SKM-1 treated with dmso at 0.1 percent for 144 hours (cell line): ENCODE measurements at regions not wholly inside any gene's neighbourhood (a gene's known extent, or its start where the extent isn't known, plus 50 kb on each side); places are given as distances from the start of the nearest gene placed in this dataset.

Experiments used
- DNase-seq: peaks from one replicate; lab custom pipeline; 2025; ENCODE audit not compliant: unreplicated experiment; lab: John Stamatoyannopoulos, UW

DNA sequence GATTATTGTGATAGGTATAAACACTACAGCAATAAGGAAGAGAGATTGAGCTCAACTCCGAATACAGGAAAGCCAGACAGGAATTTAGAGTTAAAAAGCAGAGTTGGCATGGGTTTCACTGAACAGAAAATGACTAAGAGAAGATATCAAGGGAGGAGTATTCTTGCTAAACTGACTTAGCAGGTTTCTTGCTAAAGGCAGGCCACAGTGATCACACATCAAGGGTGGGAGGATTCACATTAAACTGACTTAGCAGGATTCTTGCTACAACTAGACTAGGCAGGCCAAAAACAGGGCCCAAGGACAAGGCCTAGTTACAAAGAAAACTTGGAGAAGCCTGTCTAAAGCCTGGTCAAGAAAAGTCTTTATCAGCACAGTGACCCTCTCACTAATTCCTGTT, 195.1 kb downstream of the MAGEB5 start:
- DNase-seq, result no peak

DNA sequence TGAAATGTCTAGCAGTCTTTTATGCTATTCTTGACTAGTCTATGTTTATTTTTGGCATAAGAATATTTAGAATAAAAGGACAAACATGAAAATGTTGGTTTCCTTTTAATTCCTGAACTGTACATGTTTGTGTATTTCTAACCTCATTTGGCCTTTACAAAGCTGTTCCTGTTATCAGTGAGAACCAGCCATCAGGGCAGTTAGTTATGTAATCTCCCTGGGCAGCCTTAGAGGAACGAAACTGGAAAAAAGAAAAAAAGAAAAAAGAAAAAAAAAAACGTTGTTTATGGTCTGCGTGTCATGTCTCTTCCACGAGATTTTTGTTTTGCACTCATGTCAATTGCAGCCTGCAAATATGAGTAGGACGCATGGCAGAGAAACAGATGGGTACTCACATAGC, 193.7 kb downstream of the MAGEB5 start:
- DNase-seq, result no peak

DNA sequence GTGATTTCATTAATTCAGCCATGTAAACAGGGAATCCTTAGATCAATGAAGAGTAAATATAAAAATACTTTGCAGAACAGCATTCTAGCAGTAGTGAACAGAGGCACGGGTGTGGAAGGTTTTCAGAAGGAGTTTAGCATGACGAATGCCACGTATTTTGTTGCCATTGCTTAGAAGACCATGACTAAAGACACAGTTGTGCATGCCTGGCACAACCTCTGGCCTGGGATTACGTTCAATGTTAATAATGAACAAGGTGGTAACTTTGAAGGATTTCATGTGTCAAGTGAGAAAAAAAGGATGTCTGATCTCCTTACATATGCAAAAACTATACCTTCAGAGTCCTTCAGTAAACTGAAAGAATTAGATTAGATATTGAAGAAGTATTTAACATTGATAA, 171.9 kb downstream of the MAGEB5 start:
- DNase-seq, result no peak

DNA sequence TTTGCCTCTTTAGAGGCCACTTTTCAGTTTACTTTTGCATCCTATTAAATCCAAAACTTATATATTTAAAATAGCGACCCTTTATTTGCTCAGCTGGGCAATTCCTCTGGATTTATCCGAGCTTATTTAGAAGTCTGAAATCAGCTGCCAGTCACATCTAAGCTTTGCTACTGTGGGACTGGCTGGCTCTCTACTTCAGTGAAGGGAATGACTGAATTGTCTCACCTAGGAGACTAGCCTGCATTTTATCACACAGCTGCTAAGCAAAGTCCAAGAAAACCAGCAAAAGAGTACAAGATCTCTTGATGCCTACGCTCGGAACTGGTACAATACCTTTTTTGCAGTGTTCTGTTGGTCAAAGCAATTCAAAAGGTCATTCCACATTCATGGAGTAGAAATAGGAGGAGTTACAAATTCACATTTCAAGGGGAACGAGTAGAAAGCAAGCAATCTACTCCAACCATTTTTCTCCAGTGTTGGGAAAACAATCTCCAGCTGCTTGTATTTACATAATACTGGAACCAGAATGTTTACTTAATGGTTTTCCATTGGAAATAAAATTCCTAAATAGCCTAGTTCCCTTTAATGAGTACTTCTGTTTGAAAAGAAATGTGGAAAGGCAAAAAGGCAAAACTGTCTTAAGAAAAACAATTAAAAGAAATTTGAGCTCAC, 160.2 kb downstream of the MAGEB5 start:
- no peak for DNase-seq

DNA sequence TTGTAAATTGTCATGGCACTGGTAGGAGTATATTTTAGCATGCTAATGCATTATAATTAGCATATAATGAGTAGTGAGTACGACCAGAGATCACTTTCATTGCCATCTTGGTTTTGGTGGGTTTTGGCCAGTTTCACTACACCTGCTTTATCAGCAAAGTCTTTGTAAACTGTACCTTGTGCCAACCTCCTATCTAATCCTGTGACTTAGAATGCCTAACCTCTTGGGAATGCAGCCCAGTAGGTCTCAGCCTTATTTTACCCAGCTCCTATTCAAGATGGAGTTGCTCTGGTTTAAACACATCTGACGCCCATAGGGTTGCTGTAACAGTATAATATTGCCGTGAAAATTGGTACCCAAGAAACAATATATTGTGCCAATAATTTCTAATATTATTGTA, 159.4 kb downstream of the MAGEB5 start:
- no peak for DNase-seq

DNA sequence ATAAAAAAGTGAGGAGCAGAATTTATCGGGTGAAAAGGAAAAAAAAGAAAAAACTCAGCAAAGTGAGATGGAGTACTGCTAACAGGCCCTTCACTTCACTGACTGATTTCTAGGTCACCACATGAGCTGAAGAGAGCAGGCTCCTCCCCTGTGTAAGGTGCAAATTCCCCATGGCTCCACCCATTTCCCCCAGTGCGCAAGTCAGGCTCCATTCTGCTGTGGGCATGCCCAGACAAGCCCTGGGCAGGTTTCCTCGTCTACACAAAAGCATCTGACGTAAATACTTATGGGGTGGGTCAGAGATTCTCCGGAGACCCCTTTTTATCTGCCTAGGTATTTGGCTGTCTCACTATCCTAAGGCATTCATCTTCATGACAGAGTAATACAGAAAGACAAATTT, 157.9 kb downstream of the MAGEB5 start:
- DNase-seq, result no peak

DNA sequence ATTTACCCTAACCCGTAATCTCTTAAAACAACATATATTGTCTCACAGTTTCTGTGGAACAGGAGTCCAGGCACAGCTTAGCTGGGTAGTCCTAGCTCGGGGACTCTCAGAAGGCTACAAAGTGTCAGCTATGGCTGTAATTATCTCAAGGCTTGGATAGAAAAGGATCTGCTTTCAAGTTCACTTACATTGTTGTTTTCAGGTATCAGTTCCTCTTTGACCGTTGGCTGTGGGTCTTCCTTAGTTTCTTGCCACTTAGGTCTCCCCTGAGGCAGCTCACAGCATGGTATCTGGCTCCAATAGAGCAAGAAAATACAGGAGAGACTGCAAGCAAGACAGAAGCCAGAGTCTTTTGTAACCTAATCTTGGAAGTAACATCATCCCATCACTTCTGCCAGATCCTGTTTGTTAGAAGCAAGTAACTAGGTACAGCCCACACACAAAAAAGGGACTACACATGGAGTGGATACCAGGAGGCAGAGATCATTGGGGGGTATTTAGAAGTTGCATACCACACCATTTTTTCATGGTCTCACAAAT, 137.0 kb downstream of the MAGEB5 start:
- DNase-seq, result no peak

DNA sequence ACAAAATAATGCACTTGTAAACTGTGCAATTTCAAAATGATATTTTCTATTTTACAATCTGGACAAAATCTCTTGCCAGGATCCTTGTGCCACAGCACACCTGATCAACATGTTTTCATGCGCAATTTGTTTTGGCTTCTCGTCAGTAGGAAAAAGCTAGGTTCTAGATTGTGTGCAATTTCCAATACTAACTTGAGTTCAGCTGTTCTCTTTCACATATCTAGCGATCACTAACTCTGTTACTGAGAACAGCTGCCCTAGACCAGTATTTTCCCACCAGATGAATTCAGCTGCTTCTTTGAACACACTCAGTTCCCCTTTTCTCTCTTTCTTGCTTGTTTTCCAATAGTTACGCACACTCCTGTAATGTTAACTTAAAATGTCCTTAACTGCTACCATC, 131.2 kb downstream of the MAGEB5 start:
- DNase-seq, result no peak

DNA sequence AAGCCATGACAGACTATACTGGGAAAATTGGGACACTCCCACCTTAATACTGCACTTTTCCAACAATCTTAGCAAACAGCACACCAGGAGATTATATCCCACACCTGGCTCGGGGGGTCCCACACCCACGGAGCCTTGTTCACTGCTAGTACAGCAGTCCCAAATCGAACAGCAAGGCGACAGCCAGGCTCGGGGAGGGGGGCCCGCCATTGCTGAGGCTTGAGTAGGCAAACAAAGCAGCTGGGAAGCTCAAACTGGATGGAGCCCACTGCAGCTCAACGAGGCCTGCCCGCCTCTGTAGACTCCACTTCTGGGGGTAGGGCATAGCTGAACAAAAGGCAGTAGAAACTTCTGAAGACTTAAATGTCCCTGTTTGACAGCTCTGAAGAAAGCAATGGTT, 118.3 kb downstream of the MAGEB5 start:
- no peak for DNase-seq

DNA sequence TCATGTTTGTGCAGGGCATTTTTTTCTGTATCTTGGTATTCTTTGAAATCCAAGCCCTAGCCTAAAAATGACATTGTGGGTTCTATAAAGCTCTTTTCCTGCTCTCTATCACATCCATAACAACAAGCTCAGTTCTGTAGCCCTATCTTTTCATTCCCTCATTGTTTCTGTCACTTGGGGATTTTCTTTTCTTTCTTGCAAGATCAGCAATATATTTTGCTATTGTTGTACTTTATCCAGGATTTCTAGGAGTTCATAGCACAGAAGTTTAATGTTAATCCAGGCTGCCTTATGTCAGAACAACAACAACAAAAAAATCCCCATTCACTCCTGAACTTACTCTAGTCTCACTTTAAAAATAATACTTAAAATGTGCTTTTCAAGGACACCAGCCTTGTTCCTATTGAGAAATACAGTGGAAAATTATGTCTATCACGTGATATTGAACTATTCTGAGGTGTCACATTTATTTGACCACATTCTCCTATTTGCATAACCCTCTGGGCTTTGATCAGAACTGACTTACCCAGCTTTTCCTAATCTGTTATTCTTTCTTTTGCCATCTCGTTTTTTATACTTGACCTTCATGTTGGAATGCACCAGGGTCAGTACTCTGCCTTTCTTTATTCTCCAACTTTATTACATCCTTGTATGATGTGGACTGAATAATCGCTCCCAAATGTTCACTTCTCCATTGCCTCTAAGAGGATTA, 112.8 kb downstream of the MAGEB5 start:
- no peak for DNase-seq

DNA sequence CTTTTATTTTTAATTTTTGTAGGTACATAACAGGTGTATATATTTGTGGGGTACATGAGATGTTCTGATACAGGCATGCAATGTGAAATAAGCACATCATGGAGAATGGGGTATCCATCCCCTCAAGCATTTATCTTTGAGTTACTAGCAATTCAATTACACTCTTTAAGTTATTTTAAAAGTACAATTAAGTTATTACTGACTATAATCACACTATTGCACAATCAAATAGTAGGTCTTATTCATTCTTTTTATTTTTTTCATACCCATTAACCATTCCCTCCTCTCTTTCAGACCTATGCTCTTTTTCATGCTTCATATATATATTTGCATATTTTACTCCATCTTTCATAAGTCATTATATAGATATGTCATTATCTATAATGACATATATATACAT, 93.3 kb downstream of the MAGEB5 start:
- DNase-seq, result no peak

DNA sequence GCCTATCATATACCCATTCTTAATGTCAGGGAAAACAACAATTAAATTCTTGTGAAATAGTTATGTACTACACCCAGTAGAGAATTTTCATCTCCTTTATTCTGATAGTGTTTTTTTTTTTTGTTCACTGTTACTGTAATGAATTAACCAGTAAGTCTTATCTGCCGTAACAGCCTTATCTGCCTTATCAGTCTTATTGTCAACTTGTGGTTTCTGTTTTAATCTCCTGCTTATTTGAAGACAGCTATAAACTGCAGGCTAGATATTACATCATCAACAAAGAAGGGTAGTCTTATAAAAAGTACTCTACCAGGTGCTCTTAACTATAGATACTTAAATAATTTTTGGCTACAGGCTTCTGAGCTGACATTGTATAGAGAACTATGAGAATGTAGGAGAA, 79.5 kb downstream of the MAGEB5 start:
- DNase-seq, result no peak

DNA sequence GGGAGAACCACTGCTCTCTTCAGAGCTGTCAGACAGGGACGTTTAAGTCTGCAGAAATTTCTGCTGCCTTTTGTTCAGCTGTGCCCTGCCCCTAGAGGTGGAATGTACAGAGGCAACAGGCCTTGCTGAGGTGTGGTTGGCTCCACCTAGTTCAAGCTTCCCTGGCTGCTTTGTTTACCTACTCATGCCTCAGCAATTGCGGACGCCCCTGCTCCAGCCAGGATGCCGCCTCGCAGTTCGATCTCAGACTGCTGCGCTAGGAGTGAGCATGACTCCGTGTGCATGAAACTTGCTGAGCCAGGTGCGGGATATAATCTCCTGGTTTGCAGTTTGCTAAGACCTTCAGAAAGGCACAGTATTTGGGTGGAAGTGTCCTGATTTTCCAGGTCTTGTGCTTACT, 70.9 kb downstream of the MAGEB5 start:
- DNase-seq, result no peak
